Activated CD4-positive, alpha-beta T cell treated with anti-CD3 and anti-CD28 coated beads, Interleukin-2, amount 10 ng/mL, durations not matched to agents 7 days and 5 days (primary cell): ENCODE measurements at regions not wholly inside any gene's neighbourhood (a gene's known extent, or its start where the extent isn't known, plus 50 kb on each side); places are given as distances from the start of the nearest gene placed in this dataset.
"Not testable (repeated sequence)": the region's sequence is repeated elsewhere in the genome, so short reads cannot be mapped to it uniquely, and the experiment has no call there.

Experiments used
- CTCF ChIA-PET: fragments of 350-600 bp; sonication (Branson Sonifier 250); formaldehyde crosslinking; loops from one replicate; lab custom pipeline; 2021; ENCODE audit warnings: antibody characterized with exemption; lab: Charles Lee
- POLR2A ChIA-PET: fragments of 350-600 bp; sonication (Branson Sonifier 250); formaldehyde crosslinking; loops from one replicate; lab custom pipeline; 2021; ENCODE audit warnings: antibody characterized with exemption; lab: Charles Lee
- DNase-seq: peaks from one replicate; pipeline ENCODE4 v3.0.0-alpha.2; 2020
- H3K27ac Mint-ChIP-seq: one replicate; pipeline ENCODE4 v1.8.0; 2021; ENCODE audit warnings: mild to moderate bottlenecking, moderate library complexity, mixed read lengths
- H3K27me3 Mint-ChIP-seq: one replicate; pipeline ENCODE4 v1.8.0; 2021; ENCODE audit warnings: mixed read lengths
- H3K36me3 Mint-ChIP-seq: one replicate; pipeline ENCODE4 v1.8.0; 2021; ENCODE audit warnings: low read depth, mixed read lengths
- H3K4me1 Mint-ChIP-seq: one replicate; pipeline ENCODE4 v1.8.0; 2021; ENCODE audit warnings: mixed read lengths
- H3K4me3 Mint-ChIP-seq: one replicate; pipeline ENCODE4 v1.8.0; 2021; ENCODE audit warnings: mild to moderate bottlenecking, moderate library complexity, mixed read lengths
- H3K9me3 Mint-ChIP-seq: one replicate; pipeline ENCODE4 v1.8.0; 2021; ENCODE audit warnings: mixed read lengths

DNA sequence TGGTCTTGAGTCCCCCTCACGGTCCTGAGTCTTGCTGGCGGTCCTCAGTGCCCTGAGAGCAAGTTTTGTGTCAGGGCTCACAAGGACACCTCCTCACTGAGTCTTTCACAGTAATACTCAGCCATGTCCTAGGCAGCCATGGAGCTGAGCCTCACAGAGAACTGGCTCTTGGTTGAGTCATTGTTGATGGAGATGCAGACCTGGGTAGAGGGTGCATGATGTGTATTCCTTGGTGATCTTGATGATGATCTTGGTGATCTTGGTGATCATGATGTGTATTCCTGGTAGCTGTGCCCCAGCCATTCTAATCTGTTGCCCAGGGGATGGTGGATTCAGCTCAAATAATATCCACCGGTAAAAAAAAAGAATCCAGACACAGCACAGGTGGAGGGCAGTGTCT lies 495.4 kb downstream of the TMEM121 start:
- H3K36me3 Mint-ChIP-seq: peaks cover 7% of the 10 kb centered on the region
- peaks cover 37% of the 10 kb centered on the region for H3K4me1 Mint-ChIP-seq
- DNase-seq: no peak
- POLR2A ChIA-PET: no interaction called here
- H3K27ac Mint-ChIP-seq: no peak overlapping the region
- CTCF ChIA-PET: interaction anchor here (1.9 kb wide), 1 partner anchor 40 kb away, joined by 4 read pairs; no protein-coding TSS in a partner anchor
- H3K27me3 Mint-ChIP-seq: no peaks in the 10 kb centered on the region
- H3K4me3 Mint-ChIP-seq: no peak overlapping the region
- H3K9me3 Mint-ChIP-seq: peaks cover 11% of the 10 kb centered on the region

DNA sequence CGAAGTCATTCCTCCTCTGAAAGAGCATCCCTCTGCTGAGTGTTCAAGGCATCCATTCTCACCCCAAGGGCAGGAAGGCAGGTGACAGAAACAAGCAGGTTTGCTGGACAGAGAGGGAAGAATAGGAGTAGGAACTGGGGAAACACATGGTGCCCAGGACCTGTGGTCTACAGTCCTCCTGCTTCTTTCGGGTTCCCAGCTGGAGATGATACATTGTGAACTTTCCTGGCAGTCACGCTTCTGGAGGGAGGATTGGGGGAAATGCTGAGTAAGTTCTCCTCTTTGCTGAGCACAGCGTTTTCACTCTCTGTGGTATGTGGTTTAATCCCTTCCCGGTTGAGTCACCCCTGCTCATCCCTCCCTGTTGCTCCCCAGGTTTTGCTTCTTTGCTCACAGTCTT lies 496.3 kb downstream of the TMEM121 start:
- H3K4me3 Mint-ChIP-seq, H3K27me3 Mint-ChIP-seq, DNase-seq, H3K36me3 Mint-ChIP-seq, CTCF ChIA-PET, H3K27ac Mint-ChIP-seq, POLR2A ChIA-PET: not testable (repeated sequence)
- peaks cover 37% of the 10 kb centered on the region for H3K4me1 Mint-ChIP-seq
- H3K9me3 Mint-ChIP-seq: peaks cover 11% of the 10 kb centered on the region

DNA sequence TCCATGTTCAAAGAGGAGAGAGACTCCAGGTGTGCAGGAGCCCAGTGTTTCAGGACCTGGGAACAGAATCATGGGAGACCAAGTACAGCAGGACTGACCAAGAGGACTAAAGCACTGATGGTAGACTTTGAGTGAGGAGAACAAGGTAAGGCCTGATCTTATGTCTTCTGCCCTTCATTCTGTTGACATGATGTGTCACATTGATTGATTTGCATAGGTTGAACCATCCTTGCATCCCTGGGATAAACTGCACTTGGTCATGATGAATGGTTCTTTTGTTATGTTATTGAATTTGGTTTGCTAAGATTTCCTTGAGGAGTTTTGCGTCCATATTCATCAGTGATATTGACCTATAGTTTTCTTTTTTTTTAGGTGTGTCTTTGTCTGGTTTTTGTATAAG lies 497.0 kb downstream of the TMEM121 start:
- no peak overlapping the region for H3K4me3 Mint-ChIP-seq
- ChIA-PET POLR2A (no interaction called here), CTCF (no interaction called here)
- H3K9me3 Mint-ChIP-seq: peaks cover 11% of the 10 kb centered on the region
- H3K27ac Mint-ChIP-seq: no peak overlapping the region
- no peak for DNase-seq
- H3K27me3 Mint-ChIP-seq: no peaks in the 10 kb centered on the region
- H3K36me3 Mint-ChIP-seq: peaks cover 7% of the 10 kb centered on the region
- H3K4me1 Mint-ChIP-seq: peaks cover 37% of the 10 kb centered on the region

DNA sequence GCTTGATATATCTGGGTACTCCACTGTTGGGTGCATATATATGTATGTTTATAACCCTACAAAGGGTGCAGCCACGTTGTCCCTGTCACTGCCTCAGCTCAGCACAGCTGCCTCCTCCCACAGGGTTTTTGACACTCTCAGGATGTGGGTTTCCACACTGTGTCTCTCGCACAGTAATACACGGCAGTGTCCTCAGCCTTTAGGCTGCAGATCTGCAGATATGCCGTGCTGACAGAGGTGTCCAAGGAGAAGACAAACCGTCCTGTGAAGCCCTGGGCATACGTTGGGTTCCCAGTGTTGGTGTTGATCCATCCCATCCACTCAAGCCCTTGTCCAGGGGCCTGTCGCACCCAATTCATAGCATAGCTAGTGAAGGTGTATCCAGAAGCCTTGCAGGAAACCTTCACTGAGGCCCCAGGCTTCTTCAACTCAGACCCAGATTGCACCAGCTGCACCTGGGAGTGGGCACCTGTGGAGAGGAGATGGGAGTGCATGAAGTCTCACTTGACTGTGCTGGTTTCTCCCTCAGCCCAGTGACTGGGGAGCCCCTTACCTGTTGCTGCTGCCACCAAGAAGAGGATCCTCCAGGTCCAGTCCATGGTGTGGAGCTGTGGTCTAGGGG lies 498.7 kb downstream of the TMEM121 start:
- H3K4me1 Mint-ChIP-seq: peaks cover 37% of the 10 kb centered on the region
- H3K4me3 Mint-ChIP-seq: no peak overlapping the region

DNA sequence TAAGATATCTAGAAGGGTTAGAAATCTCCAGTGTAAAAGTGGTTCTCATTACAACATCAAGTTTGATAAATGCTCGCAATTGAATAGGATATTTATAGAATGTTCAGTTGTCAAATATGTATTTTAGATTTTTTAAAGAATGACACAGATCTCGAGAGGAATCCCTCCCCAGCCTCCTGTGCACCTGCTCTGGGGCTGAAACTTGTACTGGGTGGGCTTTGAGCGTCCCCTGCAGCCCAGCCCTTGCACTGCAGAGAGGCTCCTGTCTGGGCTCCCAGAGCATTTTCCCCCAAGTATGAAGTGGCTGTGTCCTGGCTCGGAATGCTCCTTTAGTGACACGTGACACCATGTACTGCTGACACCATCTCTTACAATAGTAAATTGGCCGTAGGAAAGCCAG lies 499.6 kb downstream of the TMEM121 start:
- H3K4me1 Mint-ChIP-seq: peaks cover 37% of the 10 kb centered on the region
- DNase-seq: no peak
- CTCF ChIA-PET: interaction anchor here (1.4 to 2.1 kb wide), 2 partner anchors 26 to 28 kb away, joined by 4 to 6 read pairs; no protein-coding TSS in a partner anchor
- H3K27me3 Mint-ChIP-seq: no peaks in the 10 kb centered on the region
- no peak overlapping the region for H3K4me3 Mint-ChIP-seq
- no peak overlapping the region for H3K27ac Mint-ChIP-seq
- H3K9me3 Mint-ChIP-seq: peaks cover 11% of the 10 kb centered on the region
- peaks cover 7% of the 10 kb centered on the region for H3K36me3 Mint-ChIP-seq
- POLR2A ChIA-PET: no interaction called here

More for the DNA sequence above, 498.7 kb downstream of the TMEM121 start:
- no peaks in the 10 kb centered on the region for H3K27me3 Mint-ChIP-seq
- ChIA-PET POLR2A (interaction anchor here (0.6 kb wide), 1 partner anchor 554 kb away, joined by 3 read pairs; no protein-coding TSS in a partner anchor), CTCF (interaction anchor here (1.4 to 2.1 kb wide), 2 partner anchors 25 to 29 kb away, joined by 4 to 6 read pairs; no protein-coding TSS in a partner anchor)
- DNase-seq: peak; percentile 70
- H3K9me3 Mint-ChIP-seq: peaks cover 11% of the 10 kb centered on the region
- peaks cover 7% of the 10 kb centered on the region for H3K36me3 Mint-ChIP-seq
- H3K27ac Mint-ChIP-seq: peak overlapping the region; percentile 65

DNA sequence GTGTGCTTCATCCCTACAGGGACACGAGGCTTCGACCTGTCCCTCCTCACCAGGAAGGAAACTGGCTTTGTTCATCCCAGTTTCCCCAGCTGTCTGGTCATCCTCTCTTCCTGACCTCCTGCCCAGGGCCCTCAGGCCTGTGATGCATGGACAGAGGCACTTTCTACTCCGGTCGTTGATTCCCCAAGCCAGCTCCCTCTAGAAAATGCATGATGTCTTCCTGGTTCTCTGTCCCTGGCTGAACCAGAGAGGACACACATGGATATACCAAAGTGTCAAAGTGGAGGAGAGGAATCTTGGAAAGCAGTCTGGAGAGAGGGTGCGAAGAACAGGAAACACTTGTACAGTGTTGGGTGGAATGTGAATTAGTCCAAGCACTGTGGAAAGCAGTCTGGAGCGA lies 501.4 kb downstream of the TMEM121 start:
- POLR2A ChIA-PET, H3K4me3 Mint-ChIP-seq, H3K27ac Mint-ChIP-seq, H3K36me3 Mint-ChIP-seq, DNase-seq, H3K27me3 Mint-ChIP-seq: not testable (repeated sequence)
- H3K4me1 Mint-ChIP-seq: peaks cover 26% of the 10 kb centered on the region
- H3K9me3 Mint-ChIP-seq: peaks cover 11% of the 10 kb centered on the region
- CTCF ChIA-PET: interaction anchor here (0.9 to 2.4 kb wide), 4 partner anchors 12 to 27 kb away, joined by 3 to 6 read pairs (median 4); no protein-coding TSS in a partner anchor

DNA sequence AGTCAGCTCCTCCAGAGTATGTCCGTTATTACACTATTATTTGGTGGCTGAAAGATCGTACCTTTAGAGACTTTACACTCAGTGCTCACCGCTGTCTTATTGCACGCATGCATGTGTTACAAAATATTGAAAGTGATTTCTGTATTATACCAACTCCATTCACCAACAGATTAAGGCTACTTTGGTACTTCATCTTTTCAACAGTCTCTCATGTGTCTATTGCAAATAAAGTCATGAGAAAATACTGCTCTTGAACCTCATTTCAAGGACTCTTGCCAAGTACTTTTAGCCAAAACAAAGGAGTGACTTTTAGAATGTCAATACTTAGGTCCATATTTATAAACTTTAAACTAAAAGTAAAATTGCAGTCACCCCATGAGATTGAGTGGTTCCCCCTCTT lies 503.6 kb downstream of the TMEM121 start:
- no peaks in the 10 kb centered on the region for H3K27me3 Mint-ChIP-seq
- peaks cover 10% of the 10 kb centered on the region for H3K4me1 Mint-ChIP-seq
- no peaks in the 10 kb centered on the region for H3K9me3 Mint-ChIP-seq
- H3K4me3 Mint-ChIP-seq: no peak overlapping the region
- ChIA-PET POLR2A (no interaction called here), CTCF (interaction anchor here (2.1 kb wide), 1 partner anchor 28 kb away, joined by 5 read pairs; no protein-coding TSS in a partner anchor)
- H3K36me3 Mint-ChIP-seq: no peaks in the 10 kb centered on the region
- H3K27ac Mint-ChIP-seq: no peak overlapping the region
- DNase-seq: no peak

DNA sequence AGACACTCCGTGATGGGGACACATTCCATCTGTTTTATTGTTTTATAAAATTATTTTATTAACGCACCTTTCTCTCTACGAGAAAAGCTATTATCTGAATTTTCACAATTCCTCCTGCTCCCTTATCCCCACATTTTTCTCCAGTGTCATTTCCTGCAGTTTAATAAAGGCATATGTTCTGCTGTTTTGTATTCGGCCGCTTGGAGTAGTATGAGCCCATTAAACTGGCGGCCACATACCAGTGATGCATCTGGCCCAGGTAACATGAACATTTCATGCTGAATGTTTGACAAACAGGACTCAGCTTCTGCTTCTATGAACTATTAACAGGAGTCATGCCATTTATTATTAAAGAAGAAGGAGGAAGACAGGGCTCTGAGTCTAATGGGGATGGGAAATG lies 511.0 kb downstream of the TMEM121 start:
- no peak for DNase-seq
- no peaks in the 10 kb centered on the region for H3K4me1 Mint-ChIP-seq
- H3K36me3 Mint-ChIP-seq: no peaks in the 10 kb centered on the region
- H3K9me3 Mint-ChIP-seq: no peaks in the 10 kb centered on the region
- ChIA-PET POLR2A (no interaction called here), CTCF (interaction anchor here (0.5 to 2.0 kb wide), 4 partner anchors 9 to 37 kb away, joined by 3 to 7 read pairs (median 4); no protein-coding TSS in a partner anchor)
- peaks cover 7% of the 10 kb centered on the region for H3K27me3 Mint-ChIP-seq
- H3K4me3 Mint-ChIP-seq: no peak overlapping the region
- H3K27ac Mint-ChIP-seq: no peak overlapping the region

DNA sequence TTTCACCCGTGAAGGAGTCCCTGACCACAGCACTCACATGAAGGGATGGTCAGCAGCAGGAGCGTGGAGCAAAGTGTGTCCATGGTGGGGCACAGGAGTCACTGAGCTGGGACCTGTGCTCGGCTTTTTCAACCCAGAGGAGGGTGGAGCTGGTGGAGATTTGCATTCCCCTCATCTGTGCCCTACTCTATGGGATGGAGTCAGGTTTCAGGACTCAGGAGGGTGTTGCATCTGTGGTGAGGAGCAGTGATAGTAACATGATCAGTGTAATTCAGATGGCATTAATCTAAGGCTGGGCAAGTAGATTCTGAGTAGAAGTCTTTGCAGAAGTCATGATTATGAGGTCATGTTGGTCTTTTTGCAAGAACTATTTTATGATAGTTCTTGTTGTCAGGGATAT lies 511.9 kb downstream of the TMEM121 start:
- no peak overlapping the region for H3K4me3 Mint-ChIP-seq
- no peaks in the 10 kb centered on the region for H3K36me3 Mint-ChIP-seq
- no peak for DNase-seq
- ChIA-PET CTCF (interaction anchor here (1.7 to 2.0 kb wide), 2 partner anchors 37 to 85 kb away, joined by 3 to 7 read pairs; no protein-coding TSS in a partner anchor), POLR2A (no interaction called here)
- no peaks in the 10 kb centered on the region for H3K4me1 Mint-ChIP-seq
- H3K27me3 Mint-ChIP-seq: peaks cover 7% of the 10 kb centered on the region
- peak overlapping the region; percentile 20 for H3K27ac Mint-ChIP-seq
- H3K9me3 Mint-ChIP-seq: no peaks in the 10 kb centered on the region

DNA sequence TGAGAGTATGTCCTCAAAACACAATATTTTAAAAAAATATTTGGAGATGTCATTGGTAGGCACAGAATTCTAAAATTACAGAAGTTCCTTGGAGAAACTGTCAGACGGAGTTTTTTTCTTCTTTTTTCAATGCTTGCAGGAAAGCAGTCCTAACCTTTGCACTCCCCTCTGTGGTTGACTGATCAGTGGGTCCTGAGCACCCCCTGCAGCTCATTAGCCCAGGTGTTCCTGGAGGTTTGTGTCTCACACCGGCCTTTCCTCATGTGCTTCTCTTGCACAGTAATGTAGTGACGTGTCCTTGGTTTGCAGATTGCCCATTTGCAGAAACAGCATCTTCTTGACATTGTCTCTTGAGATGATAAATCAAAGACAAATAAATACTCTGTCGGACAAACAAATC lies 513.0 kb downstream of the TMEM121 start:
- H3K4me1 Mint-ChIP-seq: no peaks in the 10 kb centered on the region
- peaks cover 9% of the 10 kb centered on the region for H3K27me3 Mint-ChIP-seq
- no peak overlapping the region for H3K27ac Mint-ChIP-seq
- no peak overlapping the region for H3K4me3 Mint-ChIP-seq
- no peaks in the 10 kb centered on the region for H3K9me3 Mint-ChIP-seq
- no peaks in the 10 kb centered on the region for H3K36me3 Mint-ChIP-seq
- ChIA-PET POLR2A (no interaction called here), CTCF (interaction anchor here (1.0 to 1.7 kb wide), 5 partner anchors 11 to 86 kb away, joined by 3 to 6 read pairs (median 4); no protein-coding TSS in a partner anchor)
- DNase-seq: peak; percentile 65

DNA sequence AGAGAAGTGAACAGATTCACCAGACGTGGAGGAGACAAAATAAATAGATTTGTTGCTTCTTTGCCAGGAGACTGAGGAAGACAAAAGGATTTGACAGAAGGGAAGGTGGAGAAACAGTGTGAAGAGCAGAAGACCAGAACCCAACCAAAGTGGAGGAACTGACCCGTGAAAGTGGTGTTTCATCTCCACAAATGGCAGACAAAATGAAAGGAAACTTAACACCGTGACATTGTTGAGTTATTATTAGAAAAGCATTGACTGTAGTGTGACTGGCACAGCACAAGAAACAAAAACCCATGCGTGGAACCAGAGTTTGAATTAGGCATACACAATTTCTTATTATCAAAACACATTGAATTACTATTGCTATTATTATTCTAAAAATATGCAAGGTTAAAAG lies 518.1 kb downstream of the TMEM121 start:
- no peaks in the 10 kb centered on the region for H3K36me3 Mint-ChIP-seq
- no peak overlapping the region for H3K27ac Mint-ChIP-seq
- CTCF ChIA-PET: interaction anchor here (1.3 to 1.8 kb wide), 2 partner anchors 12 to 99 kb away, joined by 3 to 4 read pairs; no protein-coding TSS in a partner anchor
- peaks cover 5% of the 10 kb centered on the region for H3K4me1 Mint-ChIP-seq
- no peak for DNase-seq
- no peak overlapping the region for H3K4me3 Mint-ChIP-seq
- peaks cover 16% of the 10 kb centered on the region for H3K27me3 Mint-ChIP-seq
- POLR2A ChIA-PET: no interaction called here
- no peaks in the 10 kb centered on the region for H3K9me3 Mint-ChIP-seq

DNA sequence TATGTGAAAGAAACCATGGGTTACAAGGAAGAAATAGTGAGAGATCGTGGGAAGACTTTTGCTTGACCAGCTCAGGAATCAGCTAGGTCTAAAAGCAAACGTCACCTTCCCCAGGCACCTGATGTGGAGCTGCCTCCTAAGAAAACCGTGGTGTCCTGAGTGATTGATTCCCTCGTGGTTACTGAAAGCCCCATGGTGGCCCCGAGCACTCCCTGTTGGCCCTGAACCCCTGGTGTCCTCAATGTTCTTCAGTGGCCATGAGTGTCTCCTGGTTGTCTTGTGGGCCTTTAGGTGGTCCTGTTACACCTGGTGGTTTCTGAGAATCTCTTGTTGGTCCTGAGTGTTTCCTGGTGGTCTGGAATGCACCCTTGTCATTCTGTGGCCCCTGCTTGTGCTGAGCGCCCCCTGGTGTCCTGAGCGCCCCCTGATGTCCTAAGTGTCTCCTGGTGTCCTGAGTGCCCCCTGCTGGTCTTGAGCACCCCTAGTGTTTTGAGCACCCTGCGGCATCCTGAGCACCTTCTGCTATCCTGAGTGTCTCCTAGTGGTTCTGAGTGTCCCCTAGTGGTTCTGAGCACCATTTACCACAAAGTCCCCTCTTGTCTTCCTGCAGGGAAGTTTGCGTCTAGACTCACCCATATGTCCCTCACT lies 518.7 kb downstream of the TMEM121 start:
- Mint-ChIP-seq H3K4me1 (peaks cover 5% of the 10 kb centered on the region), H3K27me3 (peaks cover 15% of the 10 kb centered on the region), H3K9me3 (no peaks in the 10 kb centered on the region), H3K36me3 (no peaks in the 10 kb centered on the region), H3K4me3 (no peak overlapping the region), H3K27ac (no peak overlapping the region)
- POLR2A ChIA-PET: no interaction called here
- peak; percentile 85 for DNase-seq
- CTCF ChIA-PET: interaction anchor here (0.8 to 1.8 kb wide), 5 partner anchors 13 to 100 kb away, joined by 3 to 4 read pairs (median 3); no protein-coding TSS in a partner anchor

DNA sequence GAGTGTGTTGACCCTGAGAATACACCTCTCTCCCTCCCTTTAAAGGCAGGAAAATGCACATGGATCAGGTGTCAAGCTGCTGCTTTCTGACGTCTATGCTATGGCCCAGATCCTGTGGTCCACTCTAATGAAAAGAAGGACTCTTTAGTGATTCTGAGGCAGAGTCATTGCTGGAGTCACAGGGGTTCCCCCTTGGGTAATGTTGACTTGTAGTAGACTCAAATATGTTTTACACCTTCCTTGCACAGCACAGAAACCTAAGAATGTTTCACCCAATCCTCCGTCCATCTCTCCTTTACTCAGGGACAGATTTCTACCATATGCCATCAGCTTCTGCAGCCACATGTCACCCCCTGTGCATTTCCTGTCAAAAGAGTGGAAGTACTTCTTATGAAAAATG lies 525.4 kb downstream of the TMEM121 start:
- DNase-seq: no peak
- Mint-ChIP-seq H3K36me3 (no peaks in the 10 kb centered on the region), H3K4me3 (no peak overlapping the region), H3K27ac (no peak overlapping the region), H3K4me1 (peaks cover 9% of the 10 kb centered on the region), H3K9me3 (no peaks in the 10 kb centered on the region), H3K27me3 (peaks cover 4% of the 10 kb centered on the region)
- ChIA-PET CTCF (no interaction called here), POLR2A (no interaction called here)
